GM12878 (cell line): ENCODE measurements at regions not wholly inside any gene's neighbourhood (a gene's known extent, or its start where the extent isn't known, plus 50 kb on each side); places are given as distances from the start of the nearest gene placed in this dataset.

ENCODE experiments used
- ASH2L ChIP-seq: fragments of 300-600, 200-600 bp; sonication (generic); IDR thresholded peaks from 2 replicates; pipeline ENCODE4 v1.6.1; 2017; ENCODE audit warnings: low read depth, mild to moderate bottlenecking, borderline replicate concordance
- BCLAF1 ChIP-seq: fragments of 450-650 bp; IDR thresholded peaks from 2 replicates; pipeline ENCODE4 v1.6.1; 2017; ENCODE audit warnings: antibody characterized with exemption, mild to moderate bottlenecking, moderate library complexity
- BHLHE40 ChIP-seq, 2 experiments: fragments of 450-650 bp in 1 of 2; IDR thresholded peaks; 2 replicates each; pipeline ENCODE4 v1.6.1; 2011 to 2017; ENCODE audit warnings: low read depth in 2 of 2, borderline replicate concordance in 1 of 2, improper control_type of control experiment in 1 of 2, low read length in 1 of 2, mild to moderate bottlenecking in 1 of 2
- CHD2 ChIP-seq: IDR thresholded peaks from 2 replicates; pipeline ENCODE4 v1.6.1; 2011; ENCODE audit warnings: low read depth, low read length, improper control_type of control experiment, borderline replicate concordance
- FOXM1 ChIP-seq: IDR thresholded peaks from 2 replicates; pipeline ENCODE4 v1.6.1; 2012; ENCODE audit warnings: low read depth, mild to moderate bottlenecking, inconsistent platforms, low read length, moderate library complexity
- HSF1 ChIP-seq: fragments of 150-350 bp; IDR thresholded peaks from 2 replicates; pipeline ENCODE4 v1.6.1; 2014; ENCODE audit warnings: mild to moderate bottlenecking, low read depth, low read length
- JUNB ChIP-seq: IDR thresholded peaks from 2 replicates; pipeline ENCODE4 v1.6.1; 2016; ENCODE audit warnings: antibody characterized with exemption, mild to moderate bottlenecking
- JUND ChIP-seq: IDR thresholded peaks from 2 replicates; pipeline ENCODE4 v1.6.1; 2012; ENCODE audit warnings: low read depth, mild to moderate bottlenecking, low read length, improper control_type of control experiment, moderate library complexity
- MEF2A ChIP-seq: IDR thresholded peaks from 2 replicates; pipeline ENCODE4 v1.6.1; 2011; ENCODE audit warnings: low read depth, mild to moderate bottlenecking, low read length, moderate library complexity; ENCODE audit not compliant: insufficient read depth
- MTA2 ChIP-seq: fragments of 450-650 bp; IDR thresholded peaks from 2 replicates; pipeline ENCODE4 v1.6.1; 2016; ENCODE audit warnings: low read depth, mild to moderate bottlenecking, moderate library complexity
- MYC ChIP-seq: IDR thresholded peaks from 2 replicates; pipeline ENCODE4 v1.6.1; 2011; ENCODE audit warnings: mild to moderate bottlenecking, low read length, moderate library complexity, inconsistent platforms; ENCODE audit not compliant: insufficient read depth, insufficient replicate concordance, insufficient read length, severe bottlenecking
- NBN ChIP-seq: fragments of 450-650 bp; IDR thresholded peaks from 2 replicates; pipeline ENCODE4 v1.6.1; 2016
- NFXL1 ChIP-seq: fragments of 450-650 bp; IDR thresholded peaks from 2 replicates; pipeline ENCODE4 v1.6.1; 2017; ENCODE audit warnings: antibody characterized with exemption, mild to moderate bottlenecking, borderline replicate concordance
- NKRF ChIP-seq: fragments of 450-650 bp; conservative IDR thresholded peaks from 2 replicates; pipeline ENCODE4 v1.6.1; 2017; ENCODE audit warnings: mild to moderate bottlenecking, moderate library complexity
- NR2C1 ChIP-seq: fragments of 450-650 bp; IDR thresholded peaks from 2 replicates; pipeline ENCODE4 v1.6.1; 2017; ENCODE audit warnings: antibody characterized with exemption, mild to moderate bottlenecking, moderate library complexity
- NR2C2 ChIP-seq: IDR thresholded peaks from 2 replicates; pipeline ENCODE4 v1.6.1; 2011; ENCODE audit warnings: borderline replicate concordance, low read depth; ENCODE audit not compliant: control insufficient read depth, insufficient read length
- NR2F1 ChIP-seq: fragments of 450-650 bp; conservative IDR thresholded peaks from 2 replicates; pipeline ENCODE4 v1.6.1; 2017; ENCODE audit warnings: mild to moderate bottlenecking
- PKNOX1 ChIP-seq: fragments of 450-650 bp; IDR thresholded peaks from 2 replicates; pipeline ENCODE4 v1.6.1; 2016; ENCODE audit warnings: mild to moderate bottlenecking
- RFX5 ChIP-seq: IDR thresholded peaks from 2 replicates; pipeline ENCODE4 v1.6.1; 2011; ENCODE audit warnings: low read depth, low read length, improper control_type of control experiment
- SP1 ChIP-seq: IDR thresholded peaks from one replicate; pipeline ENCODE4 v1.6.1; 2011; ENCODE audit warnings: low read depth, low read length
- TCF12 ChIP-seq: IDR thresholded peaks from 2 replicates; pipeline ENCODE4 v1.6.1; 2011; ENCODE audit warnings: low read depth, mild to moderate bottlenecking, low read length
- WRNIP1 ChIP-seq: IDR thresholded peaks from 2 replicates; pipeline ENCODE4 v1.6.1; 2011; ENCODE audit warnings: low read depth, low read length, improper control_type of control experiment, borderline replicate concordance
- ZNF274 ChIP-seq: IDR thresholded peaks from one replicate; pipeline ENCODE4 v1.8.0; 2011; ENCODE audit not compliant: insufficient read length, insufficient read depth

GRCh38 chr2:61764035-61764800, 89.6 kb downstream of the FAM161A start (continued):
- TF ChIP-seq NR2F1 = no peak; the same call in 1 of the 2 replicates
- 0 out of 2 replicates have a peak, but pooled peaks have one; percentile 20 for TF ChIP-seq MEF2A
- TF ChIP-seq ASH2L = no peak
- TF ChIP-seq JUNB = no peak
- no peak for TF ChIP-seq JUND
- TF ChIP-seq NFXL1 = no peak
- TF ChIP-seq NBN = peak; percentile 86
- peak; percentile 72; the same call in 1 of the 2 replicates for TF ChIP-seq RFX5
- TF ChIP-seq HSF1 = no peak
- TF ChIP-seq MYC = no peak
- peak in 1 of 2 experiments; percentile 69; a peak in 1 of 4 replicates for TF ChIP-seq BHLHE40 (IDR thresholded peaks at IDR 0.05; ENCODE audit: borderline replicate concordance in 1 of 2, low read depth in 2 of 2, low read length in 1 of 2)
- TF ChIP-seq NR2C2 = no peak
- TF ChIP-seq NR2C1 = no peak
- TF ChIP-seq BCLAF1 = no peak
- no peak; the same call in 1 of the 2 replicates for TF ChIP-seq CHD2
- no peak for TF ChIP-seq FOXM1
- TF ChIP-seq ZNF274 = no peak
- peak; percentile 64 for TF ChIP-seq SP1
- TF ChIP-seq PKNOX1 = peak; percentile 46; the same call in 1 of the 2 replicates
- TF ChIP-seq MTA2 = peak; percentile 47; the same call in 1 of the 2 replicates
- TF ChIP-seq WRNIP1 = no peak
- TF ChIP-seq TCF12 = peak; percentile 44; the same call in 1 of the 2 replicates
- TF ChIP-seq NKRF = peak; percentile 60
